HEK293T (cell line): ENCODE measurements at regions not wholly inside any gene's neighbourhood (a gene's known extent, or its start where the extent isn't known, plus 50 kb on each side); places are given as distances from the start of the nearest gene placed in this dataset.
A peak's percentile ranks its signal among the peaks of the same experiment; 100 is the strongest.
"Not testable (repeated sequence)": the region's sequence is repeated elsewhere in the genome, so short reads cannot be mapped to it uniquely, and the experiment has no call there.

ENCODE experiments used
- CTCF ChIA-PET: fragments of 350-600 bp; formaldehyde crosslinking; extraction: SDS; loops from one replicate; lab custom pipeline; 2021; ENCODE audit warnings: antibody characterized with exemption, inconsistent platforms; lab: Yijun Ruan, JAX
- POLR2A ChIA-PET: fragments of 350-600 bp; formaldehyde crosslinking; extraction: SDS; loops from one replicate; lab custom pipeline; 2020; ENCODE audit warnings: antibody characterized with exemption, inconsistent platforms; lab: Yijun Ruan, JAX
- DNase-seq: peaks from one replicate; pipeline ENCODE4 v3.0.0; 2012; ENCODE audit warnings: mixed read lengths; ENCODE audit errors: extremely low spot score
- ELF4 ChIP-seq: fragments of 450-650 bp; IDR thresholded peaks from 2 replicates; pipeline ENCODE4 v1.6.1; 2017; ENCODE audit warnings: antibody characterized with exemption
- FOXA1 ChIP-seq: fragments of 450-650 bp; IDR thresholded peaks from 2 replicates; pipeline ENCODE4 v1.6.1; 2016; ENCODE audit warnings: mild to moderate bottlenecking
- FOXK2 ChIP-seq: fragments of 450-650 bp; IDR thresholded peaks from 2 replicates; pipeline ENCODE4 v1.6.1; 2016; ENCODE audit warnings: mild to moderate bottlenecking
- FOXM1 ChIP-seq: fragments of 450-650 bp; IDR thresholded peaks from 2 replicates; pipeline ENCODE4 v1.6.1; 2017; ENCODE audit warnings: mild to moderate bottlenecking, borderline replicate concordance
- HDGF ChIP-seq: fragments of 450-650 bp; IDR thresholded peaks from 2 replicates; pipeline ENCODE4 v1.6.1; 2017; ENCODE audit warnings: antibody characterized with exemption, borderline replicate concordance
- L3MBTL2 ChIP-seq: fragments of 450-650 bp; conservative IDR thresholded peaks from 2 replicates; pipeline ENCODE4 v1.6.1; 2016; ENCODE audit warnings: mild to moderate bottlenecking
- LEF1 ChIP-seq: fragments of 450-650 bp; IDR thresholded peaks from 2 replicates; pipeline ENCODE4 v1.6.1; 2017; ENCODE audit warnings: mild to moderate bottlenecking, borderline replicate concordance
- PKNOX1 ChIP-seq: fragments of 450-650 bp; IDR thresholded peaks from 2 replicates; pipeline ENCODE4 v1.6.1; 2016
- SUZ12 ChIP-seq: fragments of 450-650 bp; IDR thresholded peaks from 2 replicates; pipeline ENCODE4 v1.6.1; 2016; ENCODE audit warnings: mild to moderate bottlenecking

GRCh38 chr13:22945321-22946226 is 235.2 kb upstream of the SGCG start:
- POLR2A ChIA-PET, result no interaction called here
- no peak for DNase-seq
- TF ChIP-seq PKNOX1 (peak; percentile 74), FOXA1 (no peak)
- CTCF ChIA-PET, result no interaction called here

DNA sequence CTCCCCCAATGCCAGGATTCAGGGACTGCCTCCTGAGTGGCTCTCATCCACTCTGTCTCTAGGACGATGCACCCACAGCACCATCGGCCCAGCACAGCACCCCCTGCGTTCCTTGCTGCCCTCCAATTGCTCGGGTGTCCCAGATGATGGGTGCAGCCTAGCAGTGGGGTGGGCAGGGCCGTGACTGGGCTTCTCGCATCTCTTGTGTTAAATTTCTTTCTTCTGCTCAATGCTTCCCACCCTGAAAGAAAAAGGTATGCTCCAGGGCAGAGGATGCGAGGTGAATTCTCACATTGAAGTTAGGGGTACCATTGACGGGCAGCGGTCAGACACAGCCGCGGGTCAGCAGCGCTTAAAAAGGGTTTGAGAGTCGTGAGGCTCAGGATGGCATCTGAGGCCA is 232.4 kb upstream of the SGCG start:
- no peak for TF ChIP-seq SUZ12
- CTCF ChIA-PET, result no interaction called here
- POLR2A ChIA-PET, result no interaction called here
- no peak for DNase-seq

DNA sequence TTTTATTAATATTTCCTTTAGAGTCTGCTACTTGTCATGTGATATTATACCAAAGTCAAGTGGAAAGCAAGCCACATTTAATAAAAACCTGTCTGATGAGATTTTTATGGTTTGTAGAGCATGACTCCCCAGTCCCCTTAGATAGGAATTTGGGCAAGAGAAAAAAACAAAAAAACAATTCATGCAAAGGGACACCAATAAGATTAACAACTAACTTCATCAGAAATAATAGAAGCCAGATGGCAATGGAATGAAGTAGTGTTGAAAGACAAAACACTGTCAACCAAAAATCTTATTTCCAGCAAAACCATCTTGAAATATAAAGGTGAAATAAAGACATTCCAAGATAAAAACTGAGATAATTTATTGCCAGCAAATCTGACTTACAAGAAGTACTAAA is 228.8 kb upstream of the SGCG start:
- CTCF ChIA-PET, DNase-seq, POLR2A ChIA-PET: not testable (repeated sequence)

DNA sequence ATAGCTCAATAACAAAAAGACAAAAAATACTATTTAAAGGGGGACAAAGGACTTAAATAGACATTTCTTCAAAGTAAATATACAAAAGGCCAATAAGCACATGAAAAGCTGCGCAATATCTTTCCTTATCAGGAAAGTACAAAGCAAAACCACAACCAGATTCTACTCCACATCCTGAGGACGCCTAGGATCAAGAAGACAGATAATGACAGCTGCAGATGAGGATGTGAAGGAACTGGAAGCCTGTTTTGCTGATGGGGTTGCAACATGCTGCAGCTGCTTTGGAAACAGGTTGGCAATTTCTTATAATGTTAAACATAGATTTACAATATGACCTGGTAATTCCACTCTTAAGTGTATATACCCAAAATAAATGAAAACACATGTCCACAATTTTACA is 225.6 kb upstream of the SGCG start:
- DNase-seq, POLR2A ChIA-PET, CTCF ChIA-PET: not testable (repeated sequence)

DNA sequence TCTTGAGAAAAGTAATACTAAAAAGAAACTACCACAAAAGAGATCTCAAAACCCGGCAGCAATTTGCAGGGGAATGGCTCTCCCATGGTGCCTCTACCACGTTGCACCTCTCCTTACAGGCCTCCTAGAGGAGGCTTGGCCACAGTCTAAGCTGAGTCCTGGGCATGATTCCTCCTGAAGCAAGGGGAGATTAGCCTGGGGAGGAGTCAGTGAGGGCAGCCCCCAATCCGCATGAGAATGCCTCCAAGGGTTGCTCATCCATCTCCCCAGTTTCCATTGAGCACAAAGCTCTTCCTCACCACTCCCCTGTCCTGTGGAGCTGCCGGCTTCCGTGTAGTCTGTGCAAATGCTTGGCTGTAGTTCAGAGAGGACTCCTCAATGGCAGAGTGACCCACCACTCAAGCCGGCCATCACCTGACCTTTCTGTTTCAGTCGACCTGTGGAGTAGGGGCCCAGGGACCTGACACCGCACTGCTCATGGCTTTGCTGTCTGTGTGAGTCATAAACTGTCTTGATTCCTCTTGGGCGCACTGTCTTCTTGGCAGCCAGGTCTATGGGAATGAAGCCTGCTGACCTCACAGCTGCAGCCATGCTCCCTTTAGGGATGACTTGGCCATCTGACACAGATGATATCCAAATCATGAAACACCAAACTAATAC is 224.2 kb upstream of the SGCG start:
- CTCF ChIA-PET, POLR2A ChIA-PET, DNase-seq: not testable (repeated sequence)

- CTCF ChIA-PET, DNase-seq, POLR2A ChIA-PET: not testable (repeated sequence)
Measured at GRCh38 chr13:22959859-22960258, 220.9 kb upstream of the SGCG start.

DNA sequence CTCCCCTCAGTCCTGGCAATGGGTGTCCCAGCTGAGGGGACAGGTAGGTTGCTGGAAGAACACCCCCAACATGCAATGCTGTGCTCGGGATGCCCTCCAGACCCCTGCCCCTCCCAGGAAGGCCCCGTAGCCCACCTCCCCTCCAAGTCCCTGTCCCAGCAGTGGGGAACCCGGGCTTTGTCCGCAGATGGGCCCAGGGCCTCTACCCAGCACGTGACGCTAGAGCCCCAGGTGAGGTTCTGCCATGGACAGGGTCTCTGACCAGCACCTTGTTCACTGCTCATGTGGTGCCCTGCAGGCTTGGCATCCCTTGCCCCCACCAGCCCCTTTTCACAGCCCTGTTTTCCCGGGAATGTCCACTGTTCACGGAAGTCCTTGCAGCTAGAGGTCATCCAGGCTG is 220.0 kb upstream of the SGCG start:
- no peak for DNase-seq
- ChIA-PET POLR2A (no interaction called here), CTCF (no interaction called here)
- TF ChIP-seq L3MBTL2 (no peak), LEF1 (no peak)

- CTCF ChIA-PET, POLR2A ChIA-PET, DNase-seq: not testable (repeated sequence)
Measured at GRCh38 chr13:22961342-22961741, 219.4 kb upstream of the SGCG start.

DNA sequence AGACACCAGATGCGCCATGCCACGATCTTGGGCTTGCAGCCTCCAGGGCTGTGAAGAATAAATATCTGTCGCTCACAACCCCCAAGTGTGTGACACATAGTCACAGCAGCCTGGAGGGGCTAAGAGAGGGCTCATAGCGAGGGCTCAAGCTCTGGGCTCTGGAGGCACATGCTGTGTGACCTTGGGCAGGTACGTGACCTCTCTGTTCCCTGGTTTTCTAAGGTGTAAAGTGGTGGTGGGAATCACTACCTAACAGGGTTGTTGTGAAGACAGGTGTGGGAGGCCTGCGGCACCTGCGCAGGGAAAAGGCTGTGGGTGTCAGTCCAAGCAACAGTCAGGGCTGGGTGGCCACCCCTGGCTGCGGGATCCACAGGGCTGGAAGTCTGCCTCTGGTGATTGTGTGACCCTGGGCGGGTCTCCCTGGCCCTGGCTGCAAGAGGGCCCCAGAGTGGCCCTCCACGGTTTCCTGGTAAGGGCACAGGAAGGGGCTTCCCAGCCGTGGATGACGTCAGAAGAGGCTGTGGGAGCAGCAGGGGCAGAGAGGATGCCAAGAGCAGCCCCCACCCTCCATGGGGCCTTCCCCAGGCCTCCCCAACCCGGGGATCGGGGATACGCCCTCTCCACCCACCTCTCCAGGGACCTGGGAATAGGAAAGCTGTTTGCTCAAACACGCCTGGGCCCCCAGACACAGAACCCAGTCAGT is 218.8 kb upstream of the SGCG start:
- ChIA-PET CTCF (no interaction called here), POLR2A (no interaction called here)
- DNase-seq, result no peak
- no peak for TF ChIP-seq SUZ12
- TF ChIP-seq HDGF, result no peak
- no peak for TF ChIP-seq FOXM1
- TF ChIP-seq L3MBTL2, result no peak
- TF ChIP-seq FOXK2, result no peak
- no peak for TF ChIP-seq ELF4

DNA sequence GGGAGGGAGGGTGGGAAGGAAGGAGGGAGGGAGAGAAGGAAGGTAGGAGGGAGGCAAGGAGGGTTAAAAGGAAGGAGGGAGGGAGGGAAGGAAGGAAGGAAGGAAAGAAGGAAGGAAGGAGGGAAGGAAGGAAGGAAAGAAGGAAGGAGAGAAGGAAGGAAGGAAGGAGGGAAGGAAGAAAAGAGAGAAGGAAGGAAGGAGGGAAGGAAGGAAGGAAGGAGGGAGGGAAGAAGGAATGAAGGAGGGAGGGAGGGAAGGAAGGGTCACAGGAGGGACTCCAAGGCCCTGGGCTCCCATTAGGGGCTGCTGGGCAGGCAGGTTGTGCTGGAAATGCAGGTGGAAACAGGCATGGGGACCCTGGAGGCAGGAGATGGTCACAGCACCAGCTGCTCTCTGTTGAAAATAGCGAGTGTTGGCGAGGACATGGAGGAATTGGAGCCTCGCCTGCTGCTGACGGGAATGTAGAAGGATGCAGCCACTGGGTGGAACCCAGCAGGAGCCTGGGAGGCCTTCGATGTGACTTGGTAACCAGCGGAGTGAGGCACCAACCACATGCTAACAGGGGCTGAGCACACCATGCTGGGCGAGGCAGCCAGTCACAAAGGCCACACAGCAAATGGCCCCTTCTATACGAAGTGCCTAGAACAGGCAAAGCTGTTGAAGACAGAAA is 217.3 kb upstream of the SGCG start:
- DNase-seq, CTCF ChIA-PET, POLR2A ChIA-PET: not testable (repeated sequence)
